ENCODE measurements at regions not wholly inside any gene's neighbourhood (a gene's known extent, or its start where the extent isn't known, plus 50 kb on each side); places are given as distances from the start of the nearest gene placed in this dataset.
"Not testable (repeated sequence)": the region's sequence is repeated elsewhere in the genome, so short reads cannot be mapped to it uniquely, and the experiment has no call there.

- no peak for DNase-seq (ENCODE audit: low spot score)
- TF ChIP-seq, protein P1, sequence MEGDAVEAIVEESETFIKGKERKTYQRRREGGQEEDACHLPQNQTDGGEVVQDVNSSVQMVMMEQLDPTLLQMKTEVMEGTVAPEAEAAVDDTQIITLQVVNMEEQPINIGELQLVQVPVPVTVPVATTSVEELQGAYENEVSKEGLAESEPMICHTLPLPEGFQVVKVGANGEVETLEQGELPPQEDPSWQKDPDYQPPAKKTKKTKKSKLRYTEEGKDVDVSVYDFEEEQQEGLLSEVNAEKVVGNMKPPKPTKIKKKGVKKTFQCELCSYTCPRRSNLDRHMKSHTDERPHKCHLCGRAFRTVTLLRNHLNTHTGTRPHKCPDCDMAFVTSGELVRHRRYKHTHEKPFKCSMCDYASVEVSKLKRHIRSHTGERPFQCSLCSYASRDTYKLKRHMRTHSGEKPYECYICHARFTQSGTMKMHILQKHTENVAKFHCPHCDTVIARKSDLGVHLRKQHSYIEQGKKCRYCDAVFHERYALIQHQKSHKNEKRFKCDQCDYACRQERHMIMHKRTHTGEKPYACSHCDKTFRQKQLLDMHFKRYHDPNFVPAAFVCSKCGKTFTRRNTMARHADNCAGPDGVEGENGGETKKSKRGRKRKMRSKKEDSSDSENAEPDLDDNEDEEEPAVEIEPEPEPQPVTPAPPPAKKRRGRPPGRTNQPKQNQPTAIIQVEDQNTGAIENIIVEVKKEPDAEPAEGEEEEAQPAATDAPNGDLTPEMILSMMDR (IDR thresholded peaks at IDR 0.05; ENCODE audit: borderline replicate concordance, control extremely low read depth, extremely low read depth, insufficient read depth, missing control alignments) = no peak
- in situ Hi-C loops (cut with MboI; ENCODE audit: low sequenced_read_pairs, unreplicated experiment) = no loop called here
Measured at GRCh38 chr14:84095681-84096080, 1434.3 kb upstream of the FLRT2 start.

GRCh38 chr14:84098261-84098660, 1431.7 kb upstream of the FLRT2 start:
- TF ChIP-seq, protein P1 (IDR thresholded peaks at IDR 0.05; ENCODE audit: borderline replicate concordance, control extremely low read depth, extremely low read depth, insufficient read depth, missing control alignments) = no peak
- DNase-seq (ENCODE audit: low spot score) = no peak
- in situ Hi-C loops (cut with MboI; ENCODE audit: low sequenced_read_pairs, unreplicated experiment) = no loop called here

GRCh38 chr14:84099560-84099959, 1430.4 kb upstream of the FLRT2 start:
- DNase-seq (ENCODE audit: low spot score); in situ Hi-C loops (cut with MboI; ENCODE audit: low sequenced_read_pairs, unreplicated experiment): not testable (repeated sequence)

GRCh38 chr14:84107835-84108343, 1422.1 kb upstream of the FLRT2 start:
- no peak for DNase-seq (ENCODE audit: low spot score)
- TF ChIP-seq, protein P1 (IDR thresholded peaks at IDR 0.05; ENCODE audit: borderline replicate concordance, control extremely low read depth, extremely low read depth, insufficient read depth, missing control alignments) = no peak
- in situ Hi-C loops (cut with MboI; ENCODE audit: low sequenced_read_pairs, unreplicated experiment) = no loop called here

DNA sequence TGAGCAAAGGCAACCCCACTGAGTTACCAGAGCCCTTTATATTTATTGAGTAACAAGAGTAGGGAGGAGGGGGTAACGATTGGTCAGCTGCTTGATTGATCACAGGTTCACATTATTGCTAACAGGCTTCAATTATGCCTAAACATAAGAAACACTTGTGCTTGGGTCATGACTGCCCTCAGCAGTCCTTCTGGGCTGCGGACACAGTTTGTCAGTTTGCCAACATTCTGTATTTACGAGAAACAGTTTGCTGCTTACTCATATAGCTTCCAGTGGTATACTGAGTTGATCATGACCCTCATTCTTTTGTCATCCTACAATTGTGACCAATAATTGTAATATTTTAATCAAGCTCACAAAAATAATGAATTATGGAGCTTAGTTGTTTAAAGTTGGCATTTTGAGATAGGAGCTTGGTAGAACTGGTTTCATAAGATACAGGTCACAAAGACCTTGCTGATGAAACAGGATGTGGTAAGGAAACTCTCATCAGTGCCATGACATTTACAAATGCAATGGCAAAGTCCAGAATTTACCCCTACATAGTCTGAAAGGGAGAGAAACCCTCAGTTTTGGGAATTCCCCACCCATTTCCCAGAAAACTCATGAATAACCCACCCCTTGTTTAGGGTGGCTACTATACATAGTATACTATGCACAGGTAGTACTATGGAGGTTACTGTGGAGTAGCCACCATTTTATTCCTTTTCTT, 1421.0 kb upstream of the FLRT2 start:
- TF ChIP-seq, protein P1 (IDR thresholded peaks at IDR 0.05; ENCODE audit: borderline replicate concordance, control extremely low read depth, extremely low read depth, insufficient read depth, missing control alignments) = no peak
- no peak for DNase-seq (ENCODE audit: low spot score)
- in situ Hi-C loops (cut with MboI; ENCODE audit: low sequenced_read_pairs, unreplicated experiment) = no loop called here

DNA sequence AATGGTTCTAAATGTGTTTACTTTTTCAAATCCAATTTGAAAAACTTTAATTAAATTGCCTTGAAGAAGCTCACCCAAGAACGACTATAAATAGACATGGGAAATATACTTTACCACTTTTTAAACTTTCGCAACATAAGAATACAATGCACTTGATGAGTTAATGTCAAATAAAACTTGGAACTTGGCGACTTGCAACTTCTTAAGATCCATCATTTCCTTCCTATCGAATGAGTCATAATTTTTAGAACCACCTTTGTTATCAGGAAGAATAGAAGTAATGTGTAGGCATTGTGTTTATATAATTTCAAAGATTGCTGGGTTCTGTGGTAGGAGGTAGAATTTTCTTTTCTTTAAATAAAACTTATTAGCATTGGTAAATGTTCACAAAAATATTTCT, 1417.4 kb upstream of the FLRT2 start:
- in situ Hi-C loops (cut with MboI; ENCODE audit: low sequenced_read_pairs, unreplicated experiment) = no loop called here
- TF ChIP-seq, protein P1 (IDR thresholded peaks at IDR 0.05; ENCODE audit: borderline replicate concordance, control extremely low read depth, extremely low read depth, insufficient read depth, missing control alignments) = no peak
- no peak for DNase-seq (ENCODE audit: low spot score)

DNA sequence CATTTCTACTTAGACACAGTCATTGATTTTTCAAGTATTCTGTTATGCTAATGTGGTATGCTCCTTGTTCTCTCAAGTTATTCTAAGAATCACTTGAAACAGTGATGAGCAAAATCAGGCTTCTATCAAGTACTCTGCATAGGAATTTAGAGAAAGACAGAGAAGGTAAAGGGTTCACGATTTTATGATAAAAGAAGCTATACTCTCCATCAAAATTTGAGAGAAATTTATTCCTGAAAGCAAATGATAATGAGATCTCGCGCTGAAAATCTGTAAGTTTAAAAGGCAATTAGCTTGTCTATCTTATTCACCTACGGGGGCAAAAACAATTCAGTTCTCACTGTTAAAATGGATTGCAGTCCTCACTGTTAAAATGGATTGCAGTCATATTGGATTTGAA, 1404.3 kb upstream of the FLRT2 start:
- in situ Hi-C loops (cut with MboI; ENCODE audit: low sequenced_read_pairs, unreplicated experiment) = no loop called here
- no peak for DNase-seq (ENCODE audit: low spot score)
- TF ChIP-seq, protein P1 (IDR thresholded peaks at IDR 0.05; ENCODE audit: borderline replicate concordance, control extremely low read depth, extremely low read depth, insufficient read depth, missing control alignments) = no peak

Data from GM13976 (cell line).